GM12878 (cell line): ENCODE measurements at regions not wholly inside any gene's neighbourhood (a gene's known extent, or its start where the extent isn't known, plus 50 kb on each side); places are given as distances from the start of the nearest gene placed in this dataset.
A peak's percentile ranks its signal among the peaks of the same experiment; 100 is the strongest.

ENCODE experiments used
- ATAC-seq: fragments of 200-7000 bp; cut with Tn5 transposase; 3 replicates; pipeline ENCODE4 v1.9.1; 2020; ENCODE audit warnings: mild to moderate bottlenecking, moderate library complexity
- BruUV-seq: library from RNA; stranded (reverse); fragments of 400-500 nt; replicated peaks from 2 replicates; lab custom pipeline; 2021; lab: Mats Ljungman, UMichigan
- CTCF ChIA-PET: fragments of 300-600 bp; sonication (Branson Sonifier 250); formaldehyde crosslinking; extraction: SDS; loops from one replicate; lab custom pipeline; 2021; ENCODE audit warnings: inconsistent platforms; lab: Yijun Ruan, JAX
- POLR2A ChIA-PET: fragments of 350-600 bp; formaldehyde crosslinking; extraction: SDS; loops from one replicate; lab custom pipeline; 2021; ENCODE audit warnings: inconsistent platforms; lab: Charles Lee
- RAD21 ChIA-PET: fragments of 300-600 bp; sonication (Branson Sonifier 250); formaldehyde crosslinking; loops from one replicate; lab custom pipeline; 2023; ENCODE audit warnings: antibody characterized with exemption; ENCODE audit not compliant: unreplicated experiment; lab: Charles Lee
- SMC1A ChIA-PET: fragments of 300-600 bp; sonication (Branson Sonifier 250); formaldehyde crosslinking; loops from one replicate; lab custom pipeline; 2023; ENCODE audit not compliant: unreplicated experiment, uncharacterized antibody; lab: Charles Lee
- DNase-seq: peaks from one replicate; pipeline ENCODE4 v3.0.0-alpha.2; 2011; ENCODE audit warnings: low read depth, low spot score
- FAIRE-seq: peaks from 3 replicates; lab custom pipeline; 2011; peaks lifted over from hg19 to GRCh38; lab: Jason Lieb, UNC
- H2AFZ ChIP-seq: 2 replicates; pipeline ENCODE4 v1.6.0; 2011; ENCODE audit warnings: low read depth, low read length, control low read depth; ENCODE audit not compliant: control insufficient read depth
- H3K27ac ChIP-seq: 2 replicates; pipeline ENCODE4 v1.5.1; 2011; ENCODE audit warnings: control low read depth; ENCODE audit not compliant: control insufficient read depth, insufficient read depth
- H3K27me3 ChIP-seq, 2 experiments: replicated peaks in 1 of 2; 2 replicates each; pipeline versions ENCODE4 v1.6.0 to v1.6.1; 2011; ENCODE audit warnings: low read length in 1 of 2; ENCODE audit not compliant: control insufficient read depth in 2 of 2, insufficient read depth in 2 of 2
- H3K36me3 ChIP-seq, 2 experiments: 2 replicates each; pipeline ENCODE4 v1.5.1; 2011; ENCODE audit warnings: low read length in 1 of 2; ENCODE audit not compliant: control insufficient read depth in 2 of 2, insufficient read depth in 2 of 2
- H3K4me1 ChIP-seq: 2 replicates; pipeline ENCODE4 v1.6.1; 2011; ENCODE audit warnings: mild to moderate bottlenecking, low read length, moderate library complexity, mixed read lengths; ENCODE audit not compliant: control insufficient read depth, insufficient read depth
- H3K4me2 ChIP-seq: 2 replicates; pipeline ENCODE4 v1.6.0; 2011; ENCODE audit warnings: control low read depth; ENCODE audit not compliant: control insufficient read depth, insufficient read depth
- H3K4me3 ChIP-seq: fragments of 200-600 bp; sonication (generic); 2 replicates; pipeline ENCODE4 v1.5.1; 2016
- H3K79me2 ChIP-seq: 2 replicates; pipeline ENCODE4 v1.6.0; 2011; ENCODE audit warnings: low read length; ENCODE audit not compliant: control insufficient read depth, insufficient read depth
- H3K9ac ChIP-seq: 2 replicates; pipeline ENCODE4 v1.8.0; 2011; ENCODE audit warnings: low read length, control low read depth, mixed read lengths; ENCODE audit not compliant: control insufficient read depth, insufficient read depth
- H3K9me3 ChIP-seq: replicated peaks from 3 replicates; pipeline ENCODE4 v1.5.1; 2011; ENCODE audit warnings: mild to moderate bottlenecking, low read length; ENCODE audit not compliant: control insufficient read depth, insufficient read depth
- H4K20me1 ChIP-seq: 2 replicates; pipeline ENCODE4 v1.6.0; 2011; ENCODE audit not compliant: control insufficient read depth, insufficient read depth
- BACH1 ChIP-seq: fragments of 450-650 bp; IDR thresholded peaks from 2 replicates; pipeline ENCODE4 v1.6.1; 2017; ENCODE audit warnings: mild to moderate bottlenecking, borderline replicate concordance
- CREB1 ChIP-seq: IDR thresholded peaks from 2 replicates; pipeline ENCODE4 v1.6.1; 2012; ENCODE audit warnings: low read depth, mild to moderate bottlenecking, inconsistent platforms
- GABPA ChIP-seq: IDR thresholded peaks from 2 replicates; pipeline ENCODE4 v1.6.1; 2014; ENCODE audit warnings: antibody characterized with exemption, low read depth, mild to moderate bottlenecking, inconsistent platforms
- MTA2 ChIP-seq: fragments of 450-650 bp; IDR thresholded peaks from 2 replicates; pipeline ENCODE4 v1.6.1; 2016; ENCODE audit warnings: low read depth, mild to moderate bottlenecking, moderate library complexity
- MYC ChIP-seq: IDR thresholded peaks from 2 replicates; pipeline ENCODE4 v1.6.1; 2011; ENCODE audit warnings: mild to moderate bottlenecking, low read length, moderate library complexity, inconsistent platforms; ENCODE audit not compliant: insufficient read depth, insufficient replicate concordance, insufficient read length, severe bottlenecking
- REST ChIP-seq: IDR thresholded peaks from 2 replicates; pipeline ENCODE4 v1.6.1; 2012; ENCODE audit warnings: mild to moderate bottlenecking, low read depth, low read length
- STAT1 ChIP-seq: fragments of 450-650 bp; conservative IDR thresholded peaks from 2 replicates; pipeline ENCODE4 v1.6.1; 2014; ENCODE audit warnings: antibody characterized with exemption, mild to moderate bottlenecking
- SUZ12 ChIP-seq: fragments of 200-600 bp; sonication (generic); IDR thresholded peaks from one replicate; pipeline ENCODE4 v1.6.1; 2018; ENCODE audit warnings: antibody characterized with exemption, mild to moderate bottlenecking; ENCODE audit not compliant: unreplicated experiment
- TAF1 ChIP-seq: IDR thresholded peaks from 2 replicates; pipeline ENCODE4 v1.6.1; 2011; ENCODE audit warnings: mild to moderate bottlenecking, low read depth, low read length, borderline replicate concordance
- YBX1 ChIP-seq: fragments of 450-650 bp; IDR thresholded peaks from 2 replicates; pipeline ENCODE4 v1.6.1; 2016; ENCODE audit warnings: antibody characterized with exemption
- YY1 ChIP-seq: IDR thresholded peaks from 2 replicates; pipeline ENCODE4 v1.6.1; 2011; ENCODE audit warnings: low read depth, mild to moderate bottlenecking, low read length
- ZNF384 ChIP-seq: IDR thresholded peaks from 2 replicates; pipeline ENCODE4 v1.6.1; 2012; ENCODE audit warnings: low read depth, mild to moderate bottlenecking, low read length, improper control_type of control experiment, borderline replicate concordance
- WGBS: methylation state at CpG from one replicate; pipeline ENCODE4 v1.1.6; 2016; ENCODE audit warnings: low lambda C conversion rate; ENCODE audit not compliant: insufficient replicate concordance, insufficient coverage; ENCODE audit errors: missing lambda C conversion rate; 5-methylcytosine and 5-hydroxymethylcytosine counted together
- in situ Hi-C: fragments of 300-500 bp; cut with MboI; formaldehyde crosslinking; loops from 9 replicates; pipeline ENCODE4 v1.14.3; 2018; ENCODE audit warnings: mixed read lengths
- intact Hi-C: fragments of 100-400 bp; cut with micrococcal nuclease; formaldehyde crosslinking; loops from one replicate; pipeline ENCODE4 v1.14.2; 2022; ENCODE audit not compliant: unreplicated experiment

GRCh38 chrX:65602221-65602560 lies 65.3 kb upstream of the MSN start (continued):
- no peak for TF ChIP-seq YBX1

- peaks cover 2% of the 10 kb centered on the region; the same call in 1 of the 2 replicates for H3K4me1 ChIP-seq
- H3K9ac ChIP-seq = no peak overlapping the region
- H3K4me2 ChIP-seq = no peak overlapping the region
- ChIA-PET SMC1A (interaction anchor here (0.6 to 1.5 kb wide), 2 partner anchors 88 to 285 kb away, joined by 3 read pairs; no protein-coding TSS in a partner anchor), POLR2A (no interaction called here), CTCF (interaction anchor here (1.6 to 2.7 kb wide), 3 partner anchors 22 to 411 kb away, joined by 4 to 9 read pairs (median 7); no protein-coding TSS in a partner anchor), RAD21 (no interaction called here)
- no peaks in the 10 kb centered on the region for H3K79me2 ChIP-seq
- DNase-seq (no peak), FAIRE-seq (no peak), ATAC-seq (peak; percentile 30; the same call in 2 of the 3 replicates)
- no peak overlapping the region for H3K4me3 ChIP-seq
- H3K27me3 ChIP-seq = no peaks in the 10 kb centered on the region
- H4K20me1 ChIP-seq = no peaks in the 10 kb centered on the region
- intact Hi-C loops (no loop called here), in situ Hi-C loops (loop anchor here (5.0 kb wide), 1 partner anchor 46 kb away; no protein-coding TSS in a partner anchor)
- no TSS peak for BruUV-seq
- H3K27ac ChIP-seq = no peak overlapping the region
- no peaks in the 10 kb centered on the region for H3K9me3 ChIP-seq
- H3K36me3 ChIP-seq = no peaks in the 10 kb centered on the region
- H2AFZ ChIP-seq = no peak overlapping the region
- whole genome bisulfite sequencing = 39% methylated on average over 3 of the region's 3 CpGs
- no peak for TF ChIP-seq MYC
- TF ChIP-seq STAT1 = no peak
- no peak for TF ChIP-seq BACH1
- no peak for TF ChIP-seq ZNF384
- no peak for TF ChIP-seq SUZ12
- TF ChIP-seq CREB1 = no peak
- no peak for TF ChIP-seq REST
- TF ChIP-seq TAF1 = no peak
- no peak for TF ChIP-seq YBX1
- no peak for TF ChIP-seq MTA2
- no peak for TF ChIP-seq YY1
- TF ChIP-seq GABPA = no peak
Observed at GRCh38 chrX:65601530-65602220, 65.8 kb upstream of the MSN start.
